ENCODE measurements at regions not wholly inside any gene's neighbourhood (a gene's known extent, or its start where the extent isn't known, plus 50 kb on each side); places are given as distances from the start of the nearest gene placed in this dataset.

DNA sequence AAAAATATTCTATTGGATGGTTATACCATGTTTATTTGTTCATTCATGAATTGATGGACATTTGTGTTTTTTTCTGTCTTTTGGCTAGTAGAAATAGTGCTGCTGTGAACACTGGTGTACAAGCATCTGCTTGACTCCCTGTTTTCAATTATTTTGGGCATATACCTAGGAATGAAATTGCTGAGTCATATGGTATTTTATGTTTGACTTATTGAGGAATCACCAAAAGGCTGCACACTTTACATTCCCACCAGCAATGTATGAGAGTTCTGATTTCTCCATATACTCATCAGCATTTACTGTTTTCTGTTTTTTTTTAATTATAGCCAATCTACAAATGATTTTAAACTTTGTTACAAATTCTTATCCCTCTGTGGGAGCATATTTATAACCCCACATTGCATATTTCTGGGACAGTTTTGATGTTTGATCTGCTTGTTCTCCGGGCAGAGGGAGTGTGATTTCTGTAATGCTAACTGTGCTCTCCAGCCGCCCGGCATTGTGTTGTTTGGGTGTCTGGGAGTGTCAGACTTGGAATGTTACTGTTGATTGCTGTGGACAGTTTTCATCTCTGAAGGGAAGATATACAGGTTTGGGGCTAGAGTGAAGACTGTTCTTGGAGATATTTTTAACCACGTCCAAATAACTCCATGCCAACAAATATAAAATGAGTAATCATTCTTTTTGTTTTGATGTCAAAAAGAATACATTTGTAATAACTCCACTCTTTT is 60.5 kb upstream of the PGRMC2 start:
- Histone ChIP-seq H3K27ac (ENCODE audit: low read depth in 1 of 2, low read length in 2 of 2) (peak overlapping the region in 1 of 2 donors; percentile 28), H3K4me3 (ENCODE audit: low read length in 2 of 2) (no peak overlapping the region), H3K4me1 (ENCODE audit: control insufficient read depth in 1 of 2, insufficient read depth in 2 of 2, low read length in 2 of 2) (peaks cover 0 to 3% of the 10 kb centered on the region in 2 donors), H3K27me3 (ENCODE audit: control insufficient read depth in 1 of 2, insufficient read depth in 2 of 2, low read length in 1 of 2) (no peaks in the 10 kb centered on the region), H3K36me3 (ENCODE audit: control insufficient read depth in 1 of 2, insufficient read depth in 2 of 2, low read length in 1 of 2) (no peaks in the 10 kb centered on the region), H3K9me3 (ENCODE audit: control insufficient read depth, low read length) (no peaks in the 10 kb centered on the region)
- no peak for ATAC-seq (ENCODE audit: low FRiP score)
- no peak for DNase-seq
- intact Hi-C loops (cut with DNase I) = no loop called here
- WGBS, 2 donors = 10 to 12% methylated on average over 4 of the region's 4 CpGs

GRCh38 chr4:128347175-128347868 is 59.7 kb upstream of the PGRMC2 start:
- DNase-seq (no peak), ATAC-seq (ENCODE audit: low FRiP score) (no peak)
- intact Hi-C loops (cut with DNase I) = no loop called here
- no peaks in the 10 kb centered on the region for H3K9me3 ChIP-seq (ENCODE audit: control insufficient read depth, low read length)
- no peak overlapping the region for H3K4me3 ChIP-seq (ENCODE audit: low read length in 2 of 2)
- no peaks in the 10 kb centered on the region for H3K36me3 ChIP-seq (ENCODE audit: control insufficient read depth in 1 of 2, insufficient read depth in 2 of 2, low read length in 1 of 2)
- H3K27me3 ChIP-seq (ENCODE audit: control insufficient read depth in 1 of 2, insufficient read depth in 2 of 2, low read length in 1 of 2) = no peaks in the 10 kb centered on the region
- WGBS, 2 donors = 84 to 86% methylated on average over 4 of the region's 4 CpGs
- H3K27ac ChIP-seq (ENCODE audit: low read depth in 1 of 2, low read length in 2 of 2) = no peak overlapping the region
- peaks cover 0 to 3% of the 10 kb centered on the region in 2 donors for H3K4me1 ChIP-seq (ENCODE audit: control insufficient read depth in 1 of 2, insufficient read depth in 2 of 2, low read length in 2 of 2)

DNA sequence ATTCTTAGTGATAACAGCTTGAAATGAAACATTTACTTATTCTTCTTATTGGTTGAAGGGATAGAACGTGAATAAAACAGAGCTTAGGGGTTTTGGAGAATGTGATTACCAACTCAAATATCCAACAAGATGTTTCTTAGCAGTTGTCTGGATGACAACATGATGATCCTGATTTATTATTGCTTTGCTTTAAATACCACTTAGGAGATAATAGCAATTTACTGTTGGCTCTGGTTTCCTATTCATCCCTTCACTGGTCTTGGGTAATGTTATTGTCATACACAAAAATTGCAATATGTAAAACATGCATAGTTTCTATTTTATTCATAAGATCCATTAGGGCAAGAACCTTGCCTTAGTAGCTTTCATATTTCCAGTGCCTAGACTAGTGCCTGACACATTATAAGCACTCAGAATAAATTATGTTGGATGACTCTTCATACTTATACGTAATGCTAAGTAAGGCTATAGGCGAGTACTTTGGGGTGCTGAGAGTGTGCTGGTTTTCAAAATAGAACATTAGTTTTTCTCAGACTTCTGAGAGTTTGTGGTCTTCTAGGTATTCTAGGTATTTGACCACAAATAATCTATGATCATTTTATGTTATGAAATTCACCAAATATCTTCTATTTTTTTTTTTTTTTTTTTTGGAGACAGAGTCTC is 58.6 kb upstream of the PGRMC2 start:
- H3K27me3 ChIP-seq (ENCODE audit: control insufficient read depth in 1 of 2, insufficient read depth in 2 of 2, low read length in 1 of 2) = no peaks in the 10 kb centered on the region
- intact Hi-C loops (cut with DNase I) = no loop called here

DNA sequence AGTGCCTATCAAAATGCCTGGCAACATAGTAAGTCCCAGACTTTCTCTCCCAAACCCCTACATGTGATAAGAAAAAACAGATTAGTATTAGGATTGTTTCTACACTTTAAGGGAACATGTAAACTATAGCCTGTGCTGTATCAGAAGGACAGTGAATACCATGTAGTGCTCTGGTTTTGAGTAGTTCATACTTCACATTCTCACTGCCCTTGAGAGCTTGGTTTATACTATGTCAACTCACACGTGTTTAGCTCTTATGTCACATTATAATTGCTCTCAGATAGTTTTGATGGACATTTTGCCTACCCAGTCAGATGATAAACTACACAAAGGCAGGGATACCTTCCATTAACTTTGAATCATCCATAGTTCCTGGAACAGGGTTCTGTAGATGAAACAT is 58.0 kb upstream of the PGRMC2 start:
- 67 to 76% methylated on average over 1 of the region's 1 CpG for WGBS, 2 donors
- ATAC-seq (ENCODE audit: low FRiP score) = no peak
- H3K4me3 ChIP-seq (ENCODE audit: low read length in 2 of 2) = no peak overlapping the region
- no peaks in the 10 kb centered on the region for H3K36me3 ChIP-seq (ENCODE audit: control insufficient read depth in 1 of 2, insufficient read depth in 2 of 2, low read length in 1 of 2)
- intact Hi-C loops (cut with DNase I) = no loop called here
- H3K4me1 ChIP-seq (ENCODE audit: control insufficient read depth in 1 of 2, insufficient read depth in 2 of 2, low read length in 2 of 2) = peaks cover 0 to 3% of the 10 kb centered on the region in 2 donors
- H3K27ac ChIP-seq (ENCODE audit: low read depth in 1 of 2, low read length in 2 of 2) = no peak overlapping the region
- no peak for DNase-seq
- H3K9me3 ChIP-seq (ENCODE audit: control insufficient read depth, low read length) = no peaks in the 10 kb centered on the region
- H3K27me3 ChIP-seq (ENCODE audit: control insufficient read depth in 1 of 2, insufficient read depth in 2 of 2, low read length in 1 of 2) = no peaks in the 10 kb centered on the region

More for the DNA sequence above, 58.6 kb upstream of the PGRMC2 start:
- Histone ChIP-seq H3K36me3 (ENCODE audit: control insufficient read depth in 1 of 2, insufficient read depth in 2 of 2, low read length in 1 of 2) (no peaks in the 10 kb centered on the region), H3K9me3 (ENCODE audit: control insufficient read depth, low read length) (no peaks in the 10 kb centered on the region), H3K4me3 (ENCODE audit: low read length in 2 of 2) (no peak overlapping the region), H3K4me1 (ENCODE audit: control insufficient read depth in 1 of 2, insufficient read depth in 2 of 2, low read length in 2 of 2) (peaks cover 0 to 3% of the 10 kb centered on the region in 2 donors), H3K27ac (ENCODE audit: low read depth in 1 of 2, low read length in 2 of 2) (no peak overlapping the region)
- ATAC-seq (ENCODE audit: low FRiP score) (no peak), DNase-seq (no peak)
- 95 to 98% methylated on average over 3 of the region's 3 CpGs for WGBS, 2 donors

DNA sequence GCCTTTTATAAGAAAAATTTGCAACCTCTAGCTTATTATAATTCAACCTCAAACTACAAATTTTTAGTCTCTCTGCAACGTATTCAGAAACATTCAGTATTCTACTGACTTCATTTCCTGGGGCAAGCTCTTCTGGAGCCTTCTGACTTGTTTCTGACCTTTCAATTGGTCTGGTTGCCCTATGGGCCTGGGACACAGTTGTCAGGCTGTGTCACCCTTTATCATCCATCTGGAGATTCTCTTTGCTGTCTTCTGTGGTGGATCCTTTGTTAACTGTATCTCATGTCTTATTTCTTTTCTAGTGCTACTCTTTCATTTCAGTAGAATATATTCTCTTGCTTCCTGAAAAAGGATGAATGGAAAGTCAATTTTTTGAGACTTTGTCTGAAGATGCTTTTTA is 55.1 kb upstream of the PGRMC2 start:
- H3K9me3 ChIP-seq (ENCODE audit: control insufficient read depth, low read length) = no peaks in the 10 kb centered on the region
- H3K4me3 ChIP-seq (ENCODE audit: low read length in 2 of 2) = no peak overlapping the region
- H3K27me3 ChIP-seq (ENCODE audit: control insufficient read depth in 1 of 2, insufficient read depth in 2 of 2, low read length in 1 of 2) = no peaks in the 10 kb centered on the region
- H3K36me3 ChIP-seq (ENCODE audit: control insufficient read depth in 1 of 2, insufficient read depth in 2 of 2, low read length in 1 of 2) = no peaks in the 10 kb centered on the region
- WGBS, 2 donors = 58 to 75% methylated on average over 1 of the region's 1 CpG
- H3K27ac ChIP-seq (ENCODE audit: low read depth in 1 of 2, low read length in 2 of 2) = no peak overlapping the region
- DNase-seq (no peak), ATAC-seq (ENCODE audit: low FRiP score) (no peak)
- intact Hi-C loops (cut with DNase I) = no loop called here
- no peaks in the 10 kb centered on the region for H3K4me1 ChIP-seq (ENCODE audit: control insufficient read depth in 1 of 2, insufficient read depth in 2 of 2, low read length in 2 of 2)

DNA sequence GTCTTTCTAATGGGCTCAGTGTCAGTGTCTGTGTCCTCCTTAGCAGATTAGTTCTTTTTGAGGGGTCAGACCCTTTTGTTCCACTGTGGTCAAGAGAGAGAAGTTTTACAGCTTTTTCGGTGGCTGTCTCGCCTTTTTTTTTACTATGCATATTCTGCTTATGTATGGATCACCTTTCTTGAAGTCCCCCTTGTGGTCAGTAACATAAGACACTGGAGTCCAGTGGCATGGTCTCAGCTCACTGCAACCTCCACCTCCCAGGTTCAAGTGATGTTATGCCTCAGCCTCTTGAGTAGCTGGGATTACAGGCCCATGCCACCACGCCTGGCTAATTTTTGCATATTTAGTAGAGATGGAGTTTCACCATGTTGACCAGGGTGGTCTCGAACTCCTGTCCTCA is 54.0 kb upstream of the PGRMC2 start:
- 93 to 95% methylated on average over 4 of the region's 4 CpGs for WGBS, 2 donors
- Histone ChIP-seq H3K27me3 (ENCODE audit: control insufficient read depth in 1 of 2, insufficient read depth in 2 of 2, low read length in 1 of 2) (no peaks in the 10 kb centered on the region), H3K4me1 (ENCODE audit: control insufficient read depth in 1 of 2, insufficient read depth in 2 of 2, low read length in 2 of 2) (no peaks in the 10 kb centered on the region), H3K36me3 (ENCODE audit: control insufficient read depth in 1 of 2, insufficient read depth in 2 of 2, low read length in 1 of 2) (no peaks in the 10 kb centered on the region), H3K27ac (ENCODE audit: low read depth in 1 of 2, low read length in 2 of 2) (no peak overlapping the region), H3K4me3 (ENCODE audit: low read length in 2 of 2) (no peak overlapping the region), H3K9me3 (ENCODE audit: control insufficient read depth, low read length) (no peaks in the 10 kb centered on the region)
- intact Hi-C loops (cut with DNase I) = no loop called here
- no peak for ATAC-seq (ENCODE audit: low FRiP score)
- no peak for DNase-seq

DNA sequence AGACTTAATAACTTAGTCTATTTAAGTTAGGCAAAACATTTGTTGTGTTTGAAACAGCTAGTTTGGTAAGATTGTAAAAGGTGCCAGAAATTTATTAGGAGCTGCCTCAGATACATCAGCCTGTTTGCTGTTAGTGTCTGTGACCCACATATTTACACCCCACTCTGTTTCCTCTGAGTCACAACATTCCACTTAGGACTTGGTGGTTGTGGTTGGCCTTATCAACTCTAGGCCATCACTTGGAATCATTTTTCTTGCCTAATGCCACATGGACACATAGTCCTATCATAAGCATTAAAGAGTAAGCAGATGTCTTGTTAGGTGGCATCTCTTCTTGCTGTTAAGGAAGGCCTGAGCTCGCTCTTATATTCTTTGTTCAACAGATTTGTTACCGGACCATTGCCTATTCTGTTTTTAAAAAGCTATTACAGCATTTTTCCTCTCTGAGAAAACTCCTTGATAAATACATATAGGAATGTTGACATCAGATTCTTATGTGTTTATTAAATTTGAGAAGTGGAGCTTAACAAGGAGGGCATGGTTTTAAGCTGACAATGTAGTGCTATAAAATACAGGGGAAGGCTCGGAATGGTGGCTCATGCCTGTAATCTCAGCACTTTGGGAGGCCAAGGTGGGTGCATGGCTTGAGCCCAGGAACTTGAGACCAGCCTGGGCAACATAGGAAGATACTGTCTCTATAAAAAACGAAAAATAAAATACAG is 51.2 kb upstream of the PGRMC2 start:
- no peaks in the 10 kb centered on the region for H3K27me3 ChIP-seq (ENCODE audit: control insufficient read depth in 1 of 2, insufficient read depth in 2 of 2, low read length in 1 of 2)
- 93% methylated on average over 4 of the region's 4 CpGs for WGBS, 2 donors
- DNase-seq (no peak), ATAC-seq (ENCODE audit: low FRiP score) (no peak)
- no peak overlapping the region for H3K4me3 ChIP-seq (ENCODE audit: low read length in 2 of 2)
- no peak overlapping the region for H3K27ac ChIP-seq (ENCODE audit: low read depth in 1 of 2, low read length in 2 of 2)
- no peaks in the 10 kb centered on the region for H3K4me1 ChIP-seq (ENCODE audit: control insufficient read depth in 1 of 2, insufficient read depth in 2 of 2, low read length in 2 of 2)
- no peaks in the 10 kb centered on the region for H3K36me3 ChIP-seq (ENCODE audit: control insufficient read depth in 1 of 2, insufficient read depth in 2 of 2, low read length in 1 of 2)
- no peaks in the 10 kb centered on the region for H3K9me3 ChIP-seq (ENCODE audit: control insufficient read depth, low read length)
- intact Hi-C loops (cut with DNase I) = no loop called here

- Histone ChIP-seq H3K27me3 (ENCODE audit: control insufficient read depth in 1 of 2, insufficient read depth in 2 of 2, low read length in 1 of 2) (no peaks in the 10 kb centered on the region), H3K27ac (ENCODE audit: low read depth in 1 of 2, low read length in 2 of 2) (no peak overlapping the region), H3K36me3 (ENCODE audit: control insufficient read depth in 1 of 2, insufficient read depth in 2 of 2, low read length in 1 of 2) (no peaks in the 10 kb centered on the region), H3K4me1 (ENCODE audit: control insufficient read depth in 1 of 2, insufficient read depth in 2 of 2, low read length in 2 of 2) (no peaks in the 10 kb centered on the region), H3K9me3 (ENCODE audit: control insufficient read depth, low read length) (no peaks in the 10 kb centered on the region), H3K4me3 (ENCODE audit: low read length in 2 of 2) (no peak overlapping the region)
- 88 to 93% methylated on average over 2 of the region's 2 CpGs for WGBS, 2 donors
- intact Hi-C loops (cut with DNase I) = no loop called here
- ATAC-seq (ENCODE audit: low FRiP score) = no peak
- DNase-seq = no peak
Observed at GRCh38 chr4:128337863-128338262, 50.2 kb upstream of the PGRMC2 start.
